ENCODE measurements at regions not wholly inside any gene's neighbourhood (a gene's known extent, or its start where the extent isn't known, plus 50 kb on each side); places are given as distances from the start of the nearest gene placed in this dataset.

- ChIA-PET POLR2A (no interaction called here), CTCF (interaction anchor here (2.0 kb wide), 1 partner anchor 11 kb away, joined by 5 read pairs; no protein-coding TSS in a partner anchor)
- no peak for TF ChIP-seq CTCF (IDR thresholded peaks at IDR 0.05; ENCODE audit: control extremely low read depth, extremely low read depth, low read depth, missing control alignments)
- DNase-seq (ENCODE audit: extremely low spot score): no peak
Measured at GRCh38 chr13:84272877-84273562, 390.7 kb upstream of the SLITRK1 start.

GRCh38 chr13:84265257-84265764, 383.0 kb upstream of the SLITRK1 start:
- no peak for TF ChIP-seq CTCF (IDR thresholded peaks at IDR 0.05; ENCODE audit: control extremely low read depth, extremely low read depth, low read depth, missing control alignments)
- no peak for DNase-seq (ENCODE audit: extremely low spot score)
- ChIA-PET CTCF (no interaction called here), POLR2A (no interaction called here)

GRCh38 chr13:84263354-84264069, 381.2 kb upstream of the SLITRK1 start:
- ChIA-PET POLR2A (no interaction called here), CTCF (interaction anchor here (1.1 to 1.4 kb wide), 2 partner anchors 14 to 18 kb away, joined by 3 to 4 read pairs; no protein-coding TSS in a partner anchor)
- no peak for DNase-seq (ENCODE audit: extremely low spot score)
- TF ChIP-seq CTCF (IDR thresholded peaks at IDR 0.05; ENCODE audit: control extremely low read depth, extremely low read depth, low read depth, missing control alignments): no peak

GRCh38 chr13:84255226-84255797, 373.0 kb upstream of the SLITRK1 start:
- TF ChIP-seq CTCF (IDR thresholded peaks at IDR 0.05; ENCODE audit: control extremely low read depth, extremely low read depth, low read depth, missing control alignments): no peak
- ChIA-PET POLR2A (no interaction called here), CTCF (no interaction called here)
- DNase-seq (ENCODE audit: extremely low spot score): no peak

GRCh38 chr13:84249463-84249862, 367.2 kb upstream of the SLITRK1 start:
- POLR2A ChIA-PET: no interaction called here

More at GRCh38 chr13:84249463-84249862, 367.2 kb upstream of the SLITRK1 start:
- DNase-seq (ENCODE audit: extremely low spot score): no peak
- TF ChIP-seq CTCF (IDR thresholded peaks at IDR 0.05; ENCODE audit: control extremely low read depth, extremely low read depth, low read depth, missing control alignments): no peak
- CTCF ChIA-PET: interaction anchor here (1.0 kb wide), 1 partner anchor 13 kb away, joined by 4 read pairs; no protein-coding TSS in a partner anchor

Measured in GM10248 (cell line).